Bronchial epithelial cell (primary cell): ENCODE measurements at regions not wholly inside any gene's neighbourhood (a gene's known extent, or its start where the extent isn't known, plus 50 kb on each side); places are given as distances from the start of the nearest gene placed in this dataset.
A peak's percentile ranks its signal among the peaks of the same experiment; 100 is the strongest.

Experiments
- DNase-seq: peaks from one replicate; pipeline ENCODE4 v3.0.0-alpha.2; 2010; ENCODE audit warnings: low read depth
- FAIRE-seq: peaks from 2 replicates; lab custom pipeline; 2011; peaks lifted over from hg19 to GRCh38; lab: Jason Lieb, UNC
- H3K27me3 ChIP-seq: 2 replicates; pipeline ENCODE4 v1.5.1; 2011; ENCODE audit warnings: low read length; ENCODE audit not compliant: control insufficient read depth, insufficient read depth
- H3K36me3 ChIP-seq: 2 replicates; pipeline ENCODE4 v1.5.1; 2011; ENCODE audit warnings: low read length; ENCODE audit not compliant: control insufficient read depth, insufficient read depth
- H3K4me3 ChIP-seq: 2 replicates; pipeline ENCODE4 v1.5.1; 2011; ENCODE audit warnings: mild to moderate bottlenecking, low read depth, low read length, control low read depth
- TF ChIP-seq, protein P1 (sequence below): IDR thresholded peaks from 2 replicates; pipeline ENCODE4 v1.5.1; 2011; ENCODE audit warnings: mild to moderate bottlenecking, moderate library complexity, low read length, control low read depth, inconsistent platforms; ENCODE audit not compliant: insufficient read depth, severe bottlenecking

DNA sequence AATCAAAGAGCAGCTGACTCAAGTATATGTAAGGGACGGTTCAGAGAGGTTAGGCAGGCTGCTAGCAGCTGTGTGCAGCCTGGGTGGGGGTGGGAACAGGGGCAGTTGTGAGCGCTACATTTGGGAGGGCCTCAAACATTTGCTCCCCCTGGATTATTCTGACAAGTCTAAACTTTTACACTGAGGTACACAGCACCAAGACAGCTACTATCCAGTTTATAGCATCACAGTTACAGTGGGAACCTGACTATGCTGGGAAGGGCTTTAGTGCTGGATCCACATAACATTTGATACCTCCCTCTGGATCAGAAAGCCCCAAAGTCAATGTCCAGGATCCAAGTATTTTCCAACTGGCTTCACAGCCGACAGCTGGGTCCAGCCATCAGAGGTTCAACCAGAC, 55.8 kb upstream of the GIMD1 start:
- FAIRE-seq (no peak), DNase-seq (no peak)
- Histone ChIP-seq H3K36me3 (no peaks in the 10 kb centered on the region), H3K27me3 (no peaks in the 10 kb centered on the region), H3K4me3 (no peak overlapping the region)
- TF ChIP-seq, protein P1, sequence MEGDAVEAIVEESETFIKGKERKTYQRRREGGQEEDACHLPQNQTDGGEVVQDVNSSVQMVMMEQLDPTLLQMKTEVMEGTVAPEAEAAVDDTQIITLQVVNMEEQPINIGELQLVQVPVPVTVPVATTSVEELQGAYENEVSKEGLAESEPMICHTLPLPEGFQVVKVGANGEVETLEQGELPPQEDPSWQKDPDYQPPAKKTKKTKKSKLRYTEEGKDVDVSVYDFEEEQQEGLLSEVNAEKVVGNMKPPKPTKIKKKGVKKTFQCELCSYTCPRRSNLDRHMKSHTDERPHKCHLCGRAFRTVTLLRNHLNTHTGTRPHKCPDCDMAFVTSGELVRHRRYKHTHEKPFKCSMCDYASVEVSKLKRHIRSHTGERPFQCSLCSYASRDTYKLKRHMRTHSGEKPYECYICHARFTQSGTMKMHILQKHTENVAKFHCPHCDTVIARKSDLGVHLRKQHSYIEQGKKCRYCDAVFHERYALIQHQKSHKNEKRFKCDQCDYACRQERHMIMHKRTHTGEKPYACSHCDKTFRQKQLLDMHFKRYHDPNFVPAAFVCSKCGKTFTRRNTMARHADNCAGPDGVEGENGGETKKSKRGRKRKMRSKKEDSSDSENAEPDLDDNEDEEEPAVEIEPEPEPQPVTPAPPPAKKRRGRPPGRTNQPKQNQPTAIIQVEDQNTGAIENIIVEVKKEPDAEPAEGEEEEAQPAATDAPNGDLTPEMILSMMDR: no peak

GRCh38 chr4:106423791-106424190, 55.2 kb upstream of the GIMD1 start:
- Histone ChIP-seq H3K27me3 (no peaks in the 10 kb centered on the region), H3K36me3 (no peaks in the 10 kb centered on the region), H3K4me3 (no peak overlapping the region)
- FAIRE-seq: no peak
- DNase-seq: no peak
- TF ChIP-seq, protein P1: no peak

DNA sequence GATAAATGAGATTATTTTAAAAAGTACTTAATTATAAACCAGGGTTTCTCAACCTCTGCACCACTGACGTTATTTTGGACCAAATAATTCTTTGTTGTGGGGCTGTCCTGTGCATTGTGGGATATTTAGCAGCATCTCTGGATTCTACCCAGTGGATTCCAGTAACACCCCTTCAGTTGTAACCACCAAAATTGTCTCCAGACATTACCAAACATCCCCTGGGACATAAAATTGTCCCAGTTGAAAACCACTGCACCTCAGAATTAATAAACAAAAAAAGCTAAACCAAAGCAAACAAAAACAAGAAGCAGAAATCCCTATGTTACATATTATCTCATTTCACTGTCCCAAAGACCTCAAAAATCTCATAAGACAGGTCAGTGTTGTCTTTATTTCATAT, 54.2 kb upstream of the GIMD1 start:
- TF ChIP-seq, protein P1: no peak
- Histone ChIP-seq H3K36me3 (no peaks in the 10 kb centered on the region), H3K4me3 (no peak overlapping the region), H3K27me3 (no peaks in the 10 kb centered on the region)
- FAIRE-seq (no peak), DNase-seq (no peak)

DNA sequence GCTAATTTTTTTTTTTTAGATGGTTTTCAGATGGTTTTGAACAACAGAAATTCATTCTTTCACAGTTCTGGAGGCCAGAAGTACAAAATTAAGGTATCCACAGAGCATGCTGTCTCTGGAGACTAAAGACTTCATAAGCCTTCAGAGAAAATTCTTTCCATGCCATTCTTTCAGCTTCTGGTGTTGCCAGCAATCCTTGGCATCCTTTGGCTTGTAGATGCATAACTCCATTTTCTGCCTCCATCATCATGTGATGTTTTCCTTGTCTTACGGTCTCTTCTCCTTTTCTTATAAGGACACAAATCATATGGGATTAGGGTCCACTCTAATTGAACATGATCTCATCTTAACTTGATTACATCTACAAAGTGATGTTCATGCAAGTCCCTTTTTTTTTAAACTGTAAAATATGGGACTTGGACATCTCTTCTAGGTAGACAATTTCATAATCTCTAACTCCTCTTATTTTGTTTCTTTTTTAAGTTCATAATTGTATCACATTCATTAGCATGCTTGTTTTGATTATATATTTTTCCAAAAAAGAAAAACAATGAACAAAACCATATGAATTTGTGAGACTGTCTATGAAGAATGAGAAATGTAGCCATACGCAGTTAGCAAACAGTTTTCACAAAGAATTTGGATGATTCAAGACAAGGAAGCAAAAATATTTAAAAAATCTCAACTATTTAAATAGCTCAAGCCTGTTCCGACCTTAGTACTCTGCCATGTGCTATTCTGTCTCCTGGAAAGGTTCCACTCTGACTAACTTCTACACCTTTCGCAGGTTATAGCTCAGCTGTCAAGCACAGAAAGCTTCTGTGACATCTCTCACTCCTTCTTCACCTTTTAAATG, 53.1 kb upstream of the GIMD1 start:
- Histone ChIP-seq H3K36me3 (no peaks in the 10 kb centered on the region), H3K27me3 (no peaks in the 10 kb centered on the region), H3K4me3 (no peak overlapping the region)
- FAIRE-seq (no peak), DNase-seq (peak; percentile 46)
- TF ChIP-seq, protein P1: no peak

DNA sequence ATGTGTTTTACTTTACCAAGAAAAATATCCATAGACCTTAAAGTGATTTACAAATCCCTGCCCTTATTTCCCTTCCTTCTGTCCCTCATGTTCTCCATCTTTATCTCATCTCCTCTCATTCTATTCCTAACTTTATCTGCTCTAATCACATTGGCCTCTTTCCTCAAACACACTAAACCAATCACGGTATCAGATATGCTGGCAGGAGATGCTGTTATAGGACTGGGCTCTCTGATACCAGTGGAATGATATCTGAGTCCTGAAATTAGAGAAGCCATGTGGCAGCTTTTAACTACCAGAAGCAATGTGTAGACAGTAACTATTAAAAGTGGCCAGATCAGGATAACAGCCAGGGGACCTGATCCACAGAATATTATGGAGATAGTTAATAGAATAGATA, 49.9 kb upstream of the GIMD1 start:
- Histone ChIP-seq H3K36me3 (no peaks in the 10 kb centered on the region), H3K27me3 (no peaks in the 10 kb centered on the region), H3K4me3 (no peak overlapping the region)
- FAIRE-seq (no peak), DNase-seq (no peak)
- TF ChIP-seq, protein P1: no peak
